IMR-90 (cell line): ENCODE measurements at regions not wholly inside any gene's neighbourhood (a gene's known extent, or its start where the extent isn't known, plus 50 kb on each side); places are given as distances from the start of the nearest gene placed in this dataset.

Source experiments
- ATAC-seq: fragments of 200-7000 bp; cut with Tn5 transposase; 2 replicates; pipeline ENCODE4 v1.9.1; 2020; ENCODE audit warnings: low read depth, mild to moderate bottlenecking, moderate library complexity
- BruUV-seq: library from RNA; stranded (reverse); fragments of 400-500 nt; replicated peaks from 2 replicates; lab custom pipeline; 2021; lab: Mats Ljungman, UMichigan
- CTCF ChIA-PET: fragments of 300-600 bp; formaldehyde crosslinking; extraction: SDS; loops from one replicate; lab custom pipeline; 2021; ENCODE audit warnings: antibody characterized with exemption; lab: Yijun Ruan, JAX
- POLR2A ChIA-PET: fragments of 300-600 bp; sonication (Branson Sonifier 250); formaldehyde crosslinking; loops from one replicate; lab custom pipeline; 2022; ENCODE audit warnings: antibody characterized with exemption; ENCODE audit not compliant: unreplicated experiment; lab: Charles Lee
- DNase-seq: peaks from one replicate; pipeline ENCODE4 v3.0.0; 2013
- H2AFZ ChIP-seq: replicated peaks from 2 replicates; pipeline ENCODE3; 2013; ENCODE audit warnings: low read length, mild to moderate bottlenecking; ENCODE audit not compliant: poor library complexity
- H2AK5ac ChIP-seq: 2 replicates; pipeline ENCODE4 v1.6.1; 2013; ENCODE audit warnings: low read depth, low read length, inconsistent platforms
- H2AK9ac ChIP-seq: replicated peaks from 2 replicates; pipeline ENCODE3; 2013; ENCODE audit warnings: mild to moderate bottlenecking, low read depth, low read length, moderate library complexity; ENCODE audit not compliant: poor library complexity
- H2BK120ac ChIP-seq: 2 replicates; pipeline ENCODE4 v1.6.1; 2013; ENCODE audit warnings: low read depth, low read length, inconsistent platforms
- H2BK15ac ChIP-seq: 3 replicates; pipeline ENCODE4 v1.6.1; 2013; ENCODE audit warnings: low read depth, low read length, inconsistent platforms
- H2BK20ac ChIP-seq: 2 replicates; pipeline ENCODE4 v1.6.1; 2013; ENCODE audit warnings: low read depth, mild to moderate bottlenecking, inconsistent platforms, low read length, moderate library complexity
- H2BK5ac ChIP-seq: 2 replicates; pipeline ENCODE4 v1.6.1; 2013; ENCODE audit warnings: mild to moderate bottlenecking, low read depth, low read length, inconsistent platforms; ENCODE audit not compliant: poor library complexity, severe bottlenecking
- H3K14ac ChIP-seq: replicated peaks from 2 replicates; pipeline ENCODE4 v1.6.1; 2013; ENCODE audit warnings: low read depth, low read length, inconsistent platforms
- H3K18ac ChIP-seq: 2 replicates; pipeline ENCODE4 v1.6.1; 2013; ENCODE audit warnings: low read depth, low read length, control low read depth
- H3K23ac ChIP-seq: 2 replicates; pipeline ENCODE4 v1.6.1; 2013; ENCODE audit warnings: low read depth, low read length, inconsistent platforms
- H3K27ac ChIP-seq: 2 replicates; pipeline ENCODE4 v1.5.1; 2013; ENCODE audit warnings: mild to moderate bottlenecking, control low read depth, low read length; ENCODE audit not compliant: insufficient read depth
- H3K27me3 ChIP-seq: 2 replicates; pipeline ENCODE4 v1.6.1; 2013; ENCODE audit warnings: low read length; ENCODE audit not compliant: control insufficient read depth, insufficient read depth
- H3K36me3 ChIP-seq: 2 replicates; pipeline ENCODE4 v1.6.1; 2013; ENCODE audit warnings: low read length, mixed read lengths; ENCODE audit not compliant: control insufficient read depth, insufficient read depth
- H3K4ac ChIP-seq: 2 replicates; pipeline ENCODE4 v1.6.1; 2013; ENCODE audit warnings: low read depth, low read length, inconsistent platforms
- H3K4me1 ChIP-seq: 2 replicates; pipeline ENCODE4 v1.6.1; 2013; ENCODE audit warnings: low read length, mixed read lengths; ENCODE audit not compliant: control insufficient read depth, insufficient read depth
- H3K4me2 ChIP-seq: 2 replicates; pipeline ENCODE4 v1.6.1; 2013; ENCODE audit warnings: low read depth, mild to moderate bottlenecking, control low read depth, low read length, moderate library complexity
- H3K4me3 ChIP-seq: 2 replicates; pipeline ENCODE4 v1.5.1; 2013; ENCODE audit warnings: low read depth, mild to moderate bottlenecking, control low read depth, low read length, moderate library complexity; ENCODE audit not compliant: insufficient read depth
- H3K56ac ChIP-seq: 2 replicates; pipeline ENCODE4 v1.6.1; 2013; ENCODE audit warnings: low read length, inconsistent platforms; ENCODE audit not compliant: insufficient read depth; ENCODE audit errors: extremely low read depth
- H3K79me1 ChIP-seq, 2 experiments: 2 replicates each; pipeline ENCODE4 v1.6.1; 2013; ENCODE audit warnings: low read length in 2 of 2, inconsistent platforms in 1 of 2, low read depth in 1 of 2
- H3K9ac ChIP-seq: 2 replicates; pipeline ENCODE4 v1.6.1; 2013; ENCODE audit warnings: low read depth, low read length, control low read depth
- H3K9me1 ChIP-seq: 2 replicates; pipeline ENCODE4 v1.6.1; 2013; ENCODE audit warnings: low read length, inconsistent platforms; ENCODE audit not compliant: insufficient read depth
- H3K9me3 ChIP-seq: 2 replicates; pipeline ENCODE4 v1.6.1; 2013; ENCODE audit warnings: low read length; ENCODE audit not compliant: control insufficient read depth, insufficient read depth
- H4K20me1 ChIP-seq: 2 replicates; pipeline ENCODE4 v1.6.1; 2013; ENCODE audit warnings: low read length, inconsistent platforms; ENCODE audit not compliant: insufficient read depth
- H4K5ac ChIP-seq: 2 replicates; pipeline ENCODE4 v1.6.1; 2013; ENCODE audit warnings: mild to moderate bottlenecking, low read depth, low read length, control low read depth
- H4K8ac ChIP-seq, 2 experiments: 2 replicates each; pipeline ENCODE4 v1.6.1; 2013; ENCODE audit warnings: low read depth in 2 of 2, low read length in 2 of 2, control low read depth in 1 of 2, inconsistent platforms in 1 of 2
- H4K91ac ChIP-seq: 2 replicates; pipeline ENCODE4 v1.6.1; 2013; ENCODE audit warnings: low read depth, low read length, inconsistent platforms; ENCODE audit not compliant: insufficient read depth
- BHLHE40 ChIP-seq: fragments of 150-350 bp; IDR thresholded peaks from 2 replicates; pipeline ENCODE4 v1.6.1; 2016; ENCODE audit warnings: mild to moderate bottlenecking, low read depth, low read length
- CEBPB ChIP-seq: IDR thresholded peaks from 2 replicates; pipeline ENCODE4 v1.6.1; 2012; ENCODE audit warnings: low read depth, low read length, improper control_type of control experiment
- CHD1 ChIP-seq: IDR thresholded peaks from 2 replicates; pipeline ENCODE4 v1.6.1; 2012; ENCODE audit warnings: low read depth, low read length, improper control_type of control experiment
- CTCF ChIP-seq: conservative IDR thresholded peaks from 2 replicates; pipeline ENCODE4 v1.5.1; 2012; ENCODE audit warnings: mild to moderate bottlenecking, low read depth, low read length, improper control_type of control experiment
- FOS ChIP-seq: fragments of 150-350 bp; IDR thresholded peaks from 2 replicates; pipeline ENCODE4 v1.6.1; 2016; ENCODE audit warnings: low read depth, low read length
- MAFK ChIP-seq: IDR thresholded peaks from 2 replicates; pipeline ENCODE4 v1.6.1; 2012; ENCODE audit warnings: low read depth, low read length, improper control_type of control experiment
- MAZ ChIP-seq: IDR thresholded peaks from 2 replicates; pipeline ENCODE4 v1.6.1; 2012; ENCODE audit warnings: low read depth, mild to moderate bottlenecking, low read length, improper control_type of control experiment, moderate library complexity, borderline replicate concordance
- MXI1 ChIP-seq: IDR thresholded peaks from 2 replicates; pipeline ENCODE4 v1.6.1; 2012; ENCODE audit warnings: low read depth, mild to moderate bottlenecking, low read length, moderate library complexity, borderline replicate concordance
- NFE2L2 ChIP-seq: fragments of 150-350 bp; IDR thresholded peaks from 2 replicates; pipeline ENCODE4 v1.6.1; 2016; ENCODE audit warnings: low read depth, mild to moderate bottlenecking, low read length
- POLR2A ChIP-seq: IDR thresholded peaks from 2 replicates; pipeline ENCODE4 v1.6.1; 2012; ENCODE audit warnings: mild to moderate bottlenecking, low read depth, low read length
- RAD21 ChIP-seq: IDR thresholded peaks from 2 replicates; pipeline ENCODE4 v1.6.1; 2012; ENCODE audit warnings: low read length, improper control_type of control experiment
- RCOR1 ChIP-seq: IDR thresholded peaks from 2 replicates; pipeline ENCODE4 v1.6.1; 2012; ENCODE audit warnings: mild to moderate bottlenecking, low read length, improper control_type of control experiment; ENCODE audit not compliant: insufficient replicate concordance
- RFX5 ChIP-seq: IDR thresholded peaks from 2 replicates; pipeline ENCODE4 v1.8.0; 2012; ENCODE audit warnings: low read depth, mild to moderate bottlenecking, low read length, moderate library complexity
- SMC3 ChIP-seq: fragments of 150-350 bp; IDR thresholded peaks from 2 replicates; pipeline ENCODE4 v1.6.1; 2016; ENCODE audit warnings: low read depth, mild to moderate bottlenecking, antibody characterized with exemption, low read length, moderate library complexity
- USF2 ChIP-seq: fragments of 150-350 bp; IDR thresholded peaks from 2 replicates; pipeline ENCODE4 v1.6.1; 2017; ENCODE audit warnings: mild to moderate bottlenecking, antibody characterized with exemption, low read length, low read depth
- WGBS, 2 experiments: methylation state at CpG; one replicate each; pipeline versions ENCODE4 v1.1.5 to v1.1.7; 2013; ENCODE audit warnings: missing lambda C conversion rate in 2 of 2; ENCODE audit not compliant: insufficient read length in 1 of 2; ENCODE audit errors: extremely low coverage in 2 of 2; 5-methylcytosine and 5-hydroxymethylcytosine counted together
- dilution Hi-C: fragments of 300-500 bp; cut with HindIII; formaldehyde crosslinking; loops from one replicate; pipeline ENCODE4 v1.14.3; 2018; ENCODE audit warnings: low sequenced_read_pairs; ENCODE audit not compliant: unreplicated experiment
- in situ Hi-C: fragments of 300-500 bp; cut with MboI; formaldehyde crosslinking; loops from 3 replicates; pipeline ENCODE4 v1.14.3; 2019; ENCODE audit warnings: low sequenced_read_pairs, inconsistent platforms, mixed read lengths
- intact Hi-C: fragments of 100-400 bp; cut with micrococcal nuclease; formaldehyde crosslinking; loops from 2 replicates; pipeline ENCODE4 v1.10.0; 2022
- TF ChIP-seq, protein P1 (sequence below): fragments of 150-350 bp; IDR thresholded peaks from 2 replicates; pipeline ENCODE4 v1.6.1; 2016; ENCODE audit warnings: low read depth, mild to moderate bottlenecking, low read length, moderate library complexity, borderline replicate concordance

DNA sequence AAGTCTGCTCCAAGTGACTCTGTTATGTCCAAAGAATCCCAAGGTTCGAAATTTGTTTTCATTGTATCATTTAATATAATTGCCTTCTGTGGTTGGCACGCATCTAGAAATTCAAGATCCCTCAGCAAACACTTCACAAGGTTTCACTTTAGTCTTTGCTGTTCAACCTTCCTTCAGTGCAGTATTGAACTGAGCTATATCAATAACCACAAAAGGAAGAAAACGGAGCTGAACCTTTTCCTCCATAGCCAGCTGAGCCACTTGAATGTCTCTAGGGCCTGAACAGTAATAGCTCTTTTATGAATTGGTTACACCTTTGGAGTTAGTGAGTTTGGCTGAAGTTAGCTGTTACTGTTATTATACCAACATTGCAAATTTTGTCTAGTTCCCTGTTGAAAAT lies 357.7 kb upstream of the HNRNPA3 start:
- no peak overlapping the region for H2BK120ac ChIP-seq
- no peaks in the 10 kb centered on the region for H3K36me3 ChIP-seq
- H3K9me3 ChIP-seq, result no peaks in the 10 kb centered on the region
- TF ChIP-seq SMC3 (no peak), MXI1 (no peak), CHD1 (no peak), POLR2A (no peak), CTCF (no peak), BHLHE40 (no peak), RAD21 (no peak), FOS (no peak), RFX5 (no peak), MAFK (no peak), CEBPB (no peak), RCOR1 (no peak), USF2 (no peak), MAZ (no peak), NFE2L2 (no peak)
- TF ChIP-seq, protein P1, sequence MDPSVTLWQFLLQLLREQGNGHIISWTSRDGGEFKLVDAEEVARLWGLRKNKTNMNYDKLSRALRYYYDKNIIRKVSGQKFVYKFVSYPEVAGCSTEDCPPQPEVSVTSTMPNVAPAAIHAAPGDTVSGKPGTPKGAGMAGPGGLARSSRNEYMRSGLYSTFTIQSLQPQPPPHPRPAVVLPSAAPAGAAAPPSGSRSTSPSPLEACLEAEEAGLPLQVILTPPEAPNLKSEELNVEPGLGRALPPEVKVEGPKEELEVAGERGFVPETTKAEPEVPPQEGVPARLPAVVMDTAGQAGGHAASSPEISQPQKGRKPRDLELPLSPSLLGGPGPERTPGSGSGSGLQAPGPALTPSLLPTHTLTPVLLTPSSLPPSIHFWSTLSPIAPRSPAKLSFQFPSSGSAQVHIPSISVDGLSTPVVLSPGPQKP, result no peak
- H3K4me3 ChIP-seq, result no peak overlapping the region
- ChIA-PET CTCF (interaction anchor here (0.6 kb wide), 1 partner anchor 770 kb away, joined by 6 read pairs; no protein-coding TSS in a partner anchor), POLR2A (no interaction called here)
- H3K79me1 ChIP-seq, result no peaks in the 10 kb centered on the region
- intact Hi-C loops, result loop anchor here (10.0 kb wide), 1 partner anchor 800 kb away; no protein-coding TSS in a partner anchor
- no peak overlapping the region for H4K5ac ChIP-seq
- no peak overlapping the region for H2AK5ac ChIP-seq
- H3K27me3 ChIP-seq, result no peaks in the 10 kb centered on the region
- in situ Hi-C loops, result no loop called here
- H2AK9ac ChIP-seq, result no peak overlapping the region
- no peak overlapping the region for H3K14ac ChIP-seq
- no peak overlapping the region for H2BK15ac ChIP-seq
- no peak overlapping the region for H3K4ac ChIP-seq
- no peak overlapping the region for H2BK5ac ChIP-seq
- no peak overlapping the region for H3K56ac ChIP-seq
- no CpG with 5 or more reads among the region's 3 CpGs for WGBS, 2 experiments
- H4K91ac ChIP-seq, result no peak overlapping the region
- ATAC-seq, result no peak
- H2AFZ ChIP-seq, result no peak overlapping the region
- H3K23ac ChIP-seq, result no peak overlapping the region
- no peak overlapping the region for H3K18ac ChIP-seq
- no peaks in the 10 kb centered on the region for H4K20me1 ChIP-seq
- no peak for DNase-seq
- no peak overlapping the region for H3K27ac ChIP-seq
- dilution Hi-C loops, result no loop called here
- no peaks in the 10 kb centered on the region for H3K4me1 ChIP-seq
- H3K9me1 ChIP-seq, result no peaks in the 10 kb centered on the region
- no TSS peak for BruUV-seq
- H2BK20ac ChIP-seq, result no peak overlapping the region
- no peak overlapping the region for H4K8ac ChIP-seq
- H3K9ac ChIP-seq, result no peak overlapping the region
- H3K4me2 ChIP-seq, result no peak overlapping the region
